HG03354 (cell line): ENCODE measurements at regions not wholly inside any gene's neighbourhood (a gene's known extent, or its start where the extent isn't known, plus 50 kb on each side); places are given as distances from the start of the nearest gene placed in this dataset.

Experiments
- ATAC-seq: cut with Tn5 transposase; IDR thresholded peaks from one replicate; pipeline ENCODE4 v1.9.1; 2021; ENCODE audit warnings: mild to moderate bottlenecking; ENCODE audit not compliant: unreplicated experiment, poor library complexity, severe bottlenecking

DNA sequence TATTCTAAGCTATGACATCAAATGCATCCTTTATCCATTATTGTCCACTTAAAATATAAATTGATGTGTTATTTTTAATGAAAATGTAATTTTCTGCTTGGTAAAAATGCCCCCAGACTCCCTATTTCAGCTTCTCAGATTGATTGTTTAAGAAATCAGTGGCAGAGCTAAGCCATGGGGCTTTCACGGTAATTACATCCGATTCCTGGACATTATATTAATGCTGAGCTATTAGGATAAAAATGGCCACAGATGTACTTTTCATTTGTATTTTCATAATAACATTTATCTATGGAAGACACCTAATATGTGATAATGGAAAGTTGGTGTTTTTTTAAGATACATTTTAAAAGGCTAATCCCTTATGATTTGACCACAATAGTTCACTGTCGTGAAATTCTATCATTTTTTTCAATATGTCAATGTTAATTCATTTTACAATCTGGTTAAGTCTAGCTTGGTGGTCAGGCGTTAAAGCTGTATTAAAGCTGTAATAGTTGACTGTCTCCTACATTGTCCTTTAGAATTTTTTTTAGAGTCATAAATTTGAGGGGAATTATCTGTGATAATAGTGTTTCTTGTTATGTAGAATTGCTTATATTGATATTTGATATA lies 229.0 kb upstream of the UBE2E3 start:
- ATAC-seq, result no peak

DNA sequence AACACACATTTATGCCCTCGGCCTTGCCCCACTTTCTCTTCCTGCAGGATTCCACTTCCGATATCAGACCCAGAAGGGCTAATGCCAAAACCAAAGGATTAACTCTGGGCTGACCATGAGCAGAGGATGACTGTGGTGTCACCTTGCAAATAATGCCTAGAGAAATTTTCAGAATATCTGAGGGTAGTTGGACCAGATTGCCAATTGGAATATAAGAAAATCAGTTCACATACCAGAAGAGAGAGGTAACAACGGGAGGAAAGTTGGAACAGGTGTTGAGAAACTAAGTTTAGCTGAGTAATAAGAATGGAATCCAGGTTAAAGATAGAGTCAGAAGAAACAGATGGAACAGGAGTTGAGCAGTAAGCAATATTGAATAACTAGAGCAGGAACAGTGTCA lies 232.7 kb upstream of the UBE2E3 start:
- ATAC-seq, result no peak

DNA sequence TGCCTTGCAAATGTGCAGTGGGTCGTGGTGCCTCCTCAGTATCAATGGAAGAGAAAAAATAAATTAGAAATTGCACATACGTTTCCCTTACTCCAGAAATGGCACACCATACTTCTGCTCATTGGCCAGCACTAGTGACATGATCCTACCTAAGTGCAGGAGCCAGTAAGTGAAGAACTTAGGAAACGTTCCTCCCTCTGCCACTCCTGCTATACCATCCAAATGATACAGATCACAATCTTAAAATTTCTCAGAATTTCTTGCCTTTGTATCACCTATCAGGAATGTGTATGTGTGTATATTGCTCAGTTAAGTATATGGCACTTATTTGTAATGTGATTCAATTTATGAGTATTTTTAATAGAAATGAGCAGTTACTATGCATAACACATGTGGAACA lies 237.0 kb upstream of the UBE2E3 start:
- no peak for ATAC-seq

DNA sequence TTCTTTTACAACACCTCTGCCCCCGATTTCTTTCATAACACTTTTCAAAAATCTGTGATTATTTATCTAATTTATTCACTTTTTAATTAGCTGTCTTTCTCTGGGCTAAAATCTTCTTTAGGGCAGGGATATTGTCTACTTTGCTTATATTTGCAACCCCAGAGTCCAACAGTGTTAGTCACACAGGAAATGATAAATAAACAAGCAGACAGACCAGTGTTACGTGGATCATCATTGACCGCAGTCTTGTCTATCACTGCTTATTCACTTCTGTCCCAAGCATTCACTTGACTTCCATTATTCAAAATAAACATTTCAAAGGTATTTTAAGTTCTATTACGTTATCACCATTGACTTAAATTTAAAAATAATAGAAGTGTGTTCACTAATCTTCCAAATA lies 237.6 kb upstream of the UBE2E3 start:
- ATAC-seq, result no peak

DNA sequence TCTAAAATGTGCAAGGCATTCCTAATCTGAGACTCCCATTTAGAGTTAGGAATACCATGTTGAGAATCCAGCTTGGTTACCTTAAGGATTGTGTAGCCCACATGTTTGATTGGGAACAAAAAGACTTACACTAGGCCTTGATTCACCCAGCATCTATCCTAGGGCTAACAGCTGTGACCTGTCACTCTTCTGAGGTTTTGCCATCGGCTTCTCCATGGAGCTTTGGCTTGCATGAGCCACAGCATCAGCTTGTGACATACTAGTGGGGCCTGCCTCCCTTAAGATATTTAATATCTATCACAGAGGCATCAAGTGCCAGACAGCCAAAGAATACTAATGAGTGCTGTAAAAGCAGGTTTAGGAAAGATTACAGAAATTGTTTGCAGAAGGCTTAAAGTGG lies 241.3 kb upstream of the UBE2E3 start:
- no peak for ATAC-seq

DNA sequence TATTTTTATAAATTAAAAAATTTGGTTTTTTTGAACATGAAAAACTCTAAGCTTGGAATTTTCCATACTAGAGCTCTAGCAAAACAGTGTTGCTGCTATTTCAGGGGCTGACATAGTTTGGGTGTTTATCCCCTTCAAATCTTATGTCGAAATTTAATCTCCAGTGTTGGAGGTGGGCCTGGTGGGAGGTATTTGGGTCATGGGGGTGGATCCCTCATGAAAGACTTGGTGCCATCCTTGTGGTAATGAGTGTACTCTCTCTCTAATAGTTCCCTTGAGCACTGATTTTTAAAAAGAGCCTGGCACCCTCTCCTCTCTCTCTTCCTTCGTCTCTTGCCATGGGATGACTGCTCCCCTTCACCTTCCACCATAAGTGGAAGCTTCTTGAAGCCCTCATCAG lies 244.6 kb upstream of the UBE2E3 start:
- no peak for ATAC-seq

DNA sequence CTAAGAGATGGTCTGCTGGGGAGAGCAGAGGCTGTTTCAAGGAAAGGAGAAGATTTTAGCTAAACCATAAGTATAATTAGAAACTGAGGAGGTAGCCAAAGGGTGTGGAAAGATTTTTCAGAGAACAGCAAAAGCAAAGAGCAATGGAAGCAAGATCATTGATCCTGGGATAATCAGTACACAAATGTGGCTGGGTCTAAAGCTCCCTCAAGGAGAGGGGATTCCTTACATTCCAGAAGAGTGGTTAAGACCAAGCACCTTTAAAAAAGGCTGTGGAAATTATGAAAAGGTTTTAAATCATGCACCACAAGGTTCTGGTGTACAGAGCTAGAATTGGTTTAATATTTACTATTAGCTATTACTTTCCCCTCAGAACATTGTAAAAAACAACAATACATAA lies 246.0 kb upstream of the UBE2E3 start:
- ATAC-seq, result no peak

DNA sequence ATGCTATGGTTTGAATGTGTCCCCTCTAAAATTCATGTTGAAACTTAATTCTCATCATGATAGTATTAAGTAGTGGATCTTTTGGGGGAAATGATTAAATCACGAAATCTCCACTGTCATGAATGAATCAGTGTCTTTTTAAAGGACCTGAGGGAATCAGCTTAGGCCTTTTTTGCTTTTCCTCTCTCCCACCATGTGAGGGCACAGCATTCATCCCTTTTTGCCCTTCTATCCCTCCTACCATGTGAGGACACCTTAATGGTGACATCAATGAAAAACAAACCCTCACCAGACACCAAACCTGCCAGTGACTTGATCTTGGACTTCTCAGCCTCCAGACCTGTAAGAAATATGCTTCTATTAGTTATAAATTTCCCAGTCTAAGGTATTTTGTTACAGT lies 247.1 kb upstream of the UBE2E3 start:
- no peak for ATAC-seq

DNA sequence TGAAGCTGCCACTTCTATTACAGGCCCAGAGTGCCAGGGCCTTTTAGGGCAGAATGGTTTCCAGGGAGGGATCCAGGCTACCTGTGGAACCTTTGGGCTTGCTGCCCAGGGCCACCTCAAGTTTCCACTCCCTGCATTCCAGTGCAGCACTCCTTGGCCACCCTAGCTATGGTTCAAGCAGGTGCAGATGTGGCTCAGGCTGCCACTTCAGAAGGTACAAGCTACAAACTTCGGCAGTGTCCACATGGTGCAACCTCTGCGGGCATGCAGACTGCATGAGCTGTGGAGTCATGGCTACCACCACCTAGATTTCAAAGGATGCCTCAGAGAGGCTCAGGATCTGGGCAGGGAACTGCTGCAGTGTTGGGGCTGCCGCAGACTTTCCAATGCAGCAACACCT lies 248.1 kb upstream of the UBE2E3 start:
- ATAC-seq, result no peak

DNA sequence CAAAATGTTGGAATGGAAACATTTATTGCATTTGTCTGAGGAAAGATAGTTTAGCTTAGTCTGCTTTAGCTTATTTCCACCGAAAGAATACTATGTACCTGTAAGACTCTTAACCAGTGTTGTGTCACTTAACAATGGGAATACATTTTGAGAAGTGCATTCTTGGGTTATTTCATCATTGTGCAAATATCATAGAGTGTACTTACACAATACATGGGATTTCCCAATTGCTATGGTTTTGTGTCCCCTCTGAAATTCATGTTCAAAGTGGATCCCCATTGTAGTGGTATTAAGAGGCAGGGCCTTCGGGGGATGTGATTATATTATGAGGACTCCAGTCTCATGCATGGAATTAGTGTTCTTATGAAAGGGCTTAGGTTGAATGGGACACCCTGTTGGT lies 249.4 kb upstream of the UBE2E3 start:
- ATAC-seq, result no peak

DNA sequence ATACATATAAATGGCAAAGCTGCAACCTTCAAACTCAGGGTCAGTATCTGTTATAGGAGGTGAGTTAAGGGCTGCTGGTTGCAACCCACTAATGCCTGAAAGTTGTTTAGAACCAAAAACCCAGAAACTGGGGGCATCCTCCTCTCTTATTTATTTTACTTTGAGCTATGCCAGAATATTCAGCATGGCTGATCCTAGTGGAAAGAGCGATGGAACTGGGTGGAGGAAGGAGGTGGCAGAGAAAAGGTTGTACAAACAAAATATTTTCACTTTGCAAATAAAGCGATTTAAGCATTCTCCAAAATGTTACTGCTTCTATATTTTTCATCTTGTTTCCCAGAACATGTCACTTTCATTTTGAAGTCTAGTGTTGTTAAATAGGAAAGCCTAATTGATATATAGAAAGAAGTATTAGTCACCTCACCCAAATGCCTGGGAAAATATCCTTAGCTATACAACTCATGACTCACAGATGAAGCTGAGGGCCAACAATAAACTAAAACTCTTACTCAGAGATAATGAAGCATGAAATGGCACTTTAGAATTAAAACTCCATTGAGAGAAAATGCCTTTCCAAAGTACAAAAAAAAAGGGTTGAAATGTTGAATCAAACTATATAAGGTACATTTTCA lies 251.4 kb upstream of the UBE2E3 start:
- no peak for ATAC-seq

DNA sequence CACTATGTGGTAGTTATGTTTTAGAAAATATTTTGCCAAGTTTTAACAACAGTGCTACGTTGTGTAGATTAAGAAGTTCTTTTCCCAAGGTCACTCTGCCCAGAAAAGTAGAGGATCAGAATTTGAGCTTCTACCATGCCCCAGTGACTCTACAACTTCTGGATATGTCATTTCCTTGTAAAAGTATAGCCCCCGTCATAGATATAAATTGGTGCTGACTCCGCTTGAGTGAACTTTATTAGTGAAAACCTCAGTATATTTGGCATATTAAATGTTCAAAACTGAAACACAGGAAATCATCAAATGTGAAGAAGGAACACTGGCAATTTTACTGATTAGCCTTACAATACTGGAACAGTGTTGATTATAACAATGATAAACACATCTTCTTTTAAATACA lies 256.7 kb upstream of the UBE2E3 start:
- no peak for ATAC-seq

DNA sequence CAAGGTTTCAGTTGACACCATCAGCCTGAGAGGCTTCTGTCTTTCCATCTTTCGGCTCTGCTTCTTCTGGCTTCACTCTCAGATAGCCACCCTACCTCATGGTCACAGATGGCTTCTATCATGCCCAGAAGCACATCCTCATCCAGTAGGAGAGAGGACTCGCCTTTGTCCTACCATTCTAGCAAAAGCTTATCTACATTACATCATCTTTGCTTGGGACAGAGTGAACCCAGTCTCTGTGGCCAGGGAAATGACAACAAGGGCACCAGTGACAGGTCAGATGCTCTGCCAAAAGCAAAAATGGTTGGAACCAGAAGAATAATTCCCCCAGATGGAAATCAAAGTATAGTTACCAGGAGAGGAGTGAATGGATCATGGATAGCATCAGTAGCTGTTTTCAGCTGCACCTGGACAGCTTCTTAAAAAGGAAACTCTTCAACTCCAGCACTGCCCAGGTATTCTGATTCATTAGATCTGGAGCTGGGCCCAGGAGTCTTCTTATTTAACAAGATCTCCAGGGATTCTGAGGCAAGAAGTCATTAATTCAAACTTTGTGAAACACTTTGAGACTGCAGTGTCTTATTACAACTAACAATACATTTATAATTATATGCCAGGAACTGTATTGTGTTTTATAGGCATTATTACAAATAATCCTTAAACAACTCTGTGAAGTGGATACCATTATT lies 257.7 kb upstream of the UBE2E3 start:
- no peak for ATAC-seq

DNA sequence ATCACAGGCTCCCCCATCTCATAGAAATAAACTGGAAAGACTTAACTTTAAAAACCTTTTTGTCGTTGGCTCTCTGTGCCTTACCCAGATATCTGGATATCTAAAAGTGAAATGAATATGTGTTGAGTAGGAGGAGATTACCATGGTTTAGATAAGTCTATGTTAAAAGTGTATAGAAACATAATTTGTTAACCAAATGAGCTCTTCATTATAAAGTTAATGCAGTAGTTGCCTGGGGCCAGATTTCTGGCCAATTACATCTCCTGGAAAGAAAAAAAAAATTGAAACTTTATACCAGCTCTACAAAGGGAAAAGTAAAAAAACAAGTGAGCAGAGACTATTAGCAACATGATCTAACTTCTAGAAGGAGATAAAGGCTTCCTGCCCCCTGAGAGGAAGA lies 259.6 kb upstream of the UBE2E3 start:
- no peak for ATAC-seq

DNA sequence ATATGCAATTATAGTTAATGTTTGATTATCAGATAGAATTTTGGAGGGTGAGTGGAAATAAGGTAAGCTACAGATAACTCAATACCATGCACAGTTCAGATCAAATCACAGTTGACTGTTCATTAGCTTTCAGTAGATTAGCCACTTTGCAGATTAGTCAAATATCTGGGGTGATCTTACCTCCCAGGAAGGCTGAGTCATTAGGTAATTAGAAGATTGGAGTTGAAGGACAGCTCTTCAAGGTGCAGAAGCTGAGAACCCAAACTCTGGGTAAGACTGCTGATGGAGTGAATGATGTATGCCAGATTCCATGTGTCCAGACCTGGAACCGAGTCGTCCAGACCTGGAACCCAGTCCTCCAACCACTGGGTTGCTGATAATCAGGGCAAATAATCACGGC lies 262.8 kb upstream of the UBE2E3 start:
- ATAC-seq, result no peak

DNA sequence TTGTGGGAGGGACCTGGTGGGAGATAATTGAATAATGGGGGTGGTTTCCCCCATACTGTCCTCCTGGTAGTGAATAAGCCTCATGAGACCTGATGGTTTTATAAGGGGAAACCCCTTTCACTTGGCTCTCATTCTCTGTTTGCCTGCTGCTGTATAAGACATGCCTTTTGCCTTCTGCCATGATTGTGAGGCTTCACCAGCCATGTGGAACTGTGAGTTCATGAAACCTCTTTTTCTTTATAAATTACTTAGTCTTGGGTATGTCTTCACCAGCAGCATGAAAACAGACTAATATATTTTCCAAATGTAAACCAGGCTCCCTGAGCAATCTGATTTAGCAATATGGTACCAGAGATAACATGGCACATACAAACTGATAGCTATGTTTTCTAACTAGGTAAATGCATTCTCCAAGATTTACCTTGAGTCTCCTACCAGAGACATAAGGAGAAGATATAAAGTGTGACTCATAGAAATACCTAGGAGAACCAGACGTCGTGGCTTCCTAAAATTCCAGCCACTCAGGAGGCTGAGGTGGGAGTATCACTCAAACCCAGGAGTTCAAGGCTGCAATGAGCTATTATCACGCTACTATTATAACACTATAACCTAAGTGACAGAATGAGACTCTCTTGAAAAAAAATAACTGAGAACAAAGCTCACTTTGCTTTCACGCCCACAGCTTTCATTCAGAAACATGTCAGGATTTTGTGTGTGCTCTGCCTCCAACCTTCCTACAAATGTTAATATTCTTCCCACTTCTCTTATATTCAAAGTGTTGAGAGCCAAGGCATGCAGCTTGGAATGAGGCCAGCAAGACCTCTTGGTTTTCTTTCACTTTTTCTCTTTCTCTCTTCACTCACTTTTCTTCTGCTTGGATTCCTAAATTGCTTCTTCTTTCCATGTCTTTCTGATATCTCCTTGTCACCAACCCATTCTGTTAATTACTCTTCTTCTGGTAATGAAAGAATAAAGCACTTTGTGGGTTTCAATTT lies 263.9 kb upstream of the UBE2E3 start:
- no peak for ATAC-seq

DNA sequence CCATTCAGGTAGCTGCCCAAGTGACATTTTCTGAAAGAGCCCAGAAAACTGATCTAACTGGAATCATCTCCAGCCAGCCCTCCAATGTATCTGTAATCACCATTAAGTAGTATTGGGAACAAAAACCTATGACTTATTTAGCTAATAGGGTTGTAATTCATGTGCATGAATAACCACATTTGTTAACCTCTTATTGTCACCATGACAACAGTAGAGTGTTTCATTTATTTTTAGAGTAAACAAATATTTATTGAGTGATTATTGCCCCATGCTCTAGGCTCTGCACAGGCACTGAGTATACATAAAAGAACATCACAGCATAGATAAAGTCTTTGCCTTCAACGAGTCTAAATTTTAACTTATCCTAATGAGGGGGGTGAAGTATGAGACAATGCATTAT lies 265.4 kb upstream of the UBE2E3 start:
- ATAC-seq, result no peak

DNA sequence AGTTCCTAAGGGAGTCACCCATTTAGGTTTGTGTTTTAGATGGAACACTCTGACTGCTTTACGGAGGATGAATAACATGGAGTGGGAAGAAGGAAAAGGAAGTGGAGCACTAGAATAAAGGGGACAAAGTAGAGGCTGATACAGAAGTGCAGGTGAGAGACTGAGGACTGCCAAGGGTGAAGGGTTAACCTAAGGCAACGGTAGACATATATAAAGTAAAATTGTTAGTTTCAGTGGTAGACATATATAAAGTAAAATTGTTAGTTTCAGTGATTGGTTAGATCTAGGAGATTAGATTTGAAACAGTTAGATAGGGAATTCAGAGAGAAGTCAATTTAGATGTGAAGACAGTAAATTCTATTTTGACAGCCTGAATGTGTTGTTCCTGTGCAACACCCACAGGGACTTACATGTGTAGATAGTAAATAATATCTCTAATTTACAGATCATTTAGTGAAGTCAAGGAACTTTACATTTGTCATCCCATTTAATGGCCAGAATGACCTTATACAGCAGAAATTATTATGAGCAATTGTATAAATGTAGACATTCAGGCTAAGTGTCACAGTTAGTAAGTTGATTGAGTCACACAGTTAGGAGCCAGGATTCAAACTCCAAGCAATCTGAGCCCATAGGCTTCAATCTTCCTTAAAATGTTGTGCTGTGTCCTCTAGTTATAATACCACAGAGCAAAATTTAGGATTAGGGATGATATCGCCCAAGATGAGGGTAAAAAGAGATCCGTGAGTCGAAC lies 270.8 kb upstream of the UBE2E3 start:
- ATAC-seq, result no peak

DNA sequence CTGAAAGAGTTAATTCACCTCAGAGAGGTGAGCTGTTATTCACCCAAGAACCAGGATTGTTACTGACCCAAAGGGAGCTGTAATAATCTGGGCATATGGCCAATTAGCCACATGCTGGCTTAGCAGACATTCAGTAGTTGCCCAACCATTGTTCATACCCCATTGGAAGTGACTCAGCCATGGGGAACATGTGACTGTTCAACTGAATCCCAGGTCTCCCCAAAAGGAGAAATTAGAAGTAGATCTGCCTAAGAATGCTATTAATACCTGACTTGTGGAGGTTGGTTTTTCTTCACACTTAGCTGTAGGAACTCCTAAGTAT lies 272.6 kb upstream of the UBE2E3 start:
- ATAC-seq, result no peak
